GM21786 (cell line): ENCODE measurements at regions not wholly inside any gene's neighbourhood (a gene's known extent, or its start where the extent isn't known, plus 50 kb on each side); places are given as distances from the start of the nearest gene placed in this dataset.
A peak's percentile ranks its signal among the peaks of the same experiment; 100 is the strongest.

Experiments
- ATAC-seq: cut with Tn5 transposase; IDR thresholded peaks from one replicate; pipeline ENCODE4 v1.9.1; 2021; ENCODE audit not compliant: unreplicated experiment

- no peak for ATAC-seq
Measured at GRCh38 chr7:22658031-22658430, 69.0 kb upstream of the IL6 start.

GRCh38 chr7:22657479-22657878, 69.5 kb upstream of the IL6 start:
- ATAC-seq: no peak

- no peak for ATAC-seq
Measured at GRCh38 chr7:22655781-22656180, 71.2 kb upstream of the IL6 start.

GRCh38 chr7:22654831-22655230, 72.2 kb upstream of the IL6 start:
- ATAC-seq: no peak

GRCh38 chr7:22653951-22654350, 73.0 kb upstream of the IL6 start:
- no peak for ATAC-seq

GRCh38 chr7:22651534-22652243, 75.3 kb upstream of the IL6 start:
- no peak for ATAC-seq

- ATAC-seq: no peak
Measured at GRCh38 chr7:22651036-22651435, 76.0 kb upstream of the IL6 start.

GRCh38 chr7:22649686-22650085, 77.3 kb upstream of the IL6 start:
- ATAC-seq: no peak

GRCh38 chr7:22647451-22648257, 79.3 kb upstream of the IL6 start:
- no peak for ATAC-seq

- no peak for ATAC-seq
Measured at GRCh38 chr7:22645418-22646181, 81.4 kb upstream of the IL6 start.

- ATAC-seq: no peak
Measured at GRCh38 chr7:22642454-22642853, 84.5 kb upstream of the IL6 start.

- ATAC-seq: peak; percentile 99
Measured at GRCh38 chr7:22640269-22640668, 86.7 kb upstream of the IL6 start.

GRCh38 chr7:22639396-22639795, 87.6 kb upstream of the IL6 start:
- no peak for ATAC-seq

- no peak for ATAC-seq
Measured at GRCh38 chr7:22635349-22635748, 91.7 kb upstream of the IL6 start.

- no peak for ATAC-seq
Measured at GRCh38 chr7:22633954-22634474, 93.0 kb upstream of the IL6 start.

- no peak for ATAC-seq
Measured at GRCh38 chr7:22633286-22633953, 93.6 kb upstream of the IL6 start.

- no peak for ATAC-seq
Measured at GRCh38 chr7:22632674-22633073, 94.3 kb upstream of the IL6 start.

GRCh38 chr7:22631730-22632129, 95.3 kb upstream of the IL6 start:
- no peak for ATAC-seq

- ATAC-seq: no peak
Measured at GRCh38 chr7:22630069-22630468, 96.9 kb upstream of the IL6 start.

GRCh38 chr7:22629056-22629455, 97.9 kb upstream of the IL6 start:
- no peak for ATAC-seq

GRCh38 chr7:22628112-22628511, 98.9 kb upstream of the IL6 start:
- ATAC-seq: no peak
